Heart left ventricle (tissue), 13 donors: ENCODE measurements at regions not wholly inside any gene's neighbourhood (a gene's known extent, or its start where the extent isn't known, plus 50 kb on each side); places are given as distances from the start of the nearest gene placed in this dataset.

Source experiments
- CTCF ChIP-seq, 12 donors: fragments of 200-600 bp; sonication (generic) in 4 of 12; IDR thresholded peaks; one replicate each; pipeline versions ENCODE4 v1.5.0 to v1.8.0; 2018 to 2022; ENCODE audit warnings: antibody characterized with exemption in 12 of 12, mild to moderate bottlenecking in 5 of 12
- POLR2A ChIP-seq, 2 donors: fragments of 450-650 bp; IDR thresholded peaks; one replicate each; pipeline ENCODE4 v1.6.1; 2017; ENCODE audit warnings: antibody characterized with exemption in 2 of 2, mild to moderate bottlenecking in 2 of 2, moderate library complexity in 2 of 2
- donor health status: ischemic (EF 13 %, LVEDD 7.1; RV severe dilation, severe dysfunction).
- donor health status: DM: no; HTN: yes; CAD: no.
- donor health status: DM: no; HTN: no; CAD: no.
- donor health status: ischemic (EF 25% LVEDD 6.9; RV normal size, moderate dysfunction).
- donor health status: ischemic (EF 25% LVEDD 5.7; RV mildly dilated, moderate dysfunction).
- donor health status: ischemic (EF 35%, LVEDD 5.7; RV mildly dilated, moderate dysfunction).
- donor health status: nonischemic (EF 11% LVEDD 7.7; RV severe dilation, severe dysfunction).
- donor health status: DM: yes; HTN: yes; CAD: no.
- donor health status: PGD.
- donor health status: ischemic (EF 29% LVEDD 5.4; RV normal size, mild dysfunction).
- donor health status: nonischemic (EF 23%, LVEDD 6.1; RV moderate dilation, normal function).

GRCh38 chr1:11590395-11590794 is 63.8 kb downstream of the FBXO2 start:
- TF ChIP-seq POLR2A (IDR thresholded peaks at IDR 0.05) (no peak), CTCF (IDR thresholded peaks at IDR 0.05) (no peak)
